Endothelial cell of umbilical vein (primary cell): ENCODE measurements at regions not wholly inside any gene's neighbourhood (a gene's known extent, or its start where the extent isn't known, plus 50 kb on each side); places are given as distances from the start of the nearest gene placed in this dataset.

Experiments used
- BruUV-seq: library from RNA; stranded (reverse); fragments of 400-500 nt; replicated peaks from 2 replicates; lab custom pipeline; 2021; lab: Mats Ljungman, UMichigan
- CTCF ChIA-PET: fragments of 300-600, 350-600 bp; sonication (Branson Sonifier 250); formaldehyde crosslinking; loops from one replicate; lab custom pipeline; 2021; ENCODE audit warnings: antibody characterized with exemption, inconsistent platforms; lab: Charles Lee
- POLR2A ChIA-PET: fragments of 300-600, 350-600 bp; sonication (Branson Sonifier 250); formaldehyde crosslinking; loops from one replicate; lab custom pipeline; 2021; ENCODE audit warnings: antibody characterized with exemption, inconsistent platforms; lab: Charles Lee
- DNase-seq: peaks from one replicate; pipeline ENCODE4 v3.0.0-alpha.2; 2011; ENCODE audit warnings: low read depth, low spot score
- FAIRE-seq: peaks from 2 replicates; lab custom pipeline; 2011; peaks lifted over from hg19 to GRCh38; lab: Jason Lieb, UNC
- H2AFZ ChIP-seq: 2 replicates; pipeline ENCODE4 v1.6.0; 2012; ENCODE audit warnings: low read depth, low read length, control low read depth, inconsistent platforms
- H3K27ac ChIP-seq: 2 replicates; pipeline ENCODE4 v1.5.1; 2011; ENCODE audit warnings: low read depth, mild to moderate bottlenecking, control low read depth, low read length, moderate library complexity; ENCODE audit not compliant: insufficient read depth
- H3K27me3 ChIP-seq, 2 experiments: 2 replicates each; pipeline versions ENCODE4 v1.6.0 to v1.6.1; 2011; ENCODE audit warnings: low read length in 2 of 2, mixed read lengths in 1 of 2; ENCODE audit not compliant: control insufficient read depth in 2 of 2, insufficient read depth in 2 of 2
- H3K36me3 ChIP-seq, 2 experiments: 2 replicates in 1 of 2; 3 replicates in 1 of 2; pipeline ENCODE4 v1.5.1; 2011; ENCODE audit warnings: low read length in 2 of 2, mild to moderate bottlenecking in 1 of 2, moderate library complexity in 1 of 2; ENCODE audit not compliant: control insufficient read depth in 2 of 2, insufficient read depth in 2 of 2; ENCODE audit errors: extremely low read depth in 1 of 2
- H3K4me1 ChIP-seq: 3 replicates; pipeline ENCODE4 v1.5.1; 2011; ENCODE audit warnings: mild to moderate bottlenecking, low read length; ENCODE audit not compliant: control insufficient read depth, insufficient read depth; ENCODE audit errors: extremely low read depth
- H3K4me2 ChIP-seq: 2 replicates; pipeline ENCODE4 v1.6.1; 2011; ENCODE audit warnings: low read length, control low read depth, mixed read lengths; ENCODE audit not compliant: insufficient read depth
- H3K4me3 ChIP-seq, 3 experiments: fragments of 200-600 bp in 1 of 3; sonication (generic), shearing (Covaris generic) in 1 of 3; replicated peaks in 1 of 3; 2 replicates each; pipeline ENCODE4 v1.5.1; 2011 to 2016; ENCODE audit warnings: control low read depth in 3 of 3, low read length in 3 of 3, mild to moderate bottlenecking in 2 of 3, inconsistent platforms in 1 of 3, low read depth in 1 of 3, moderate library complexity in 1 of 3; ENCODE audit not compliant: insufficient read depth in 1 of 3
- H3K79me2 ChIP-seq: 2 replicates; pipeline ENCODE4 v1.6.0; 2012; ENCODE audit warnings: low read length, inconsistent platforms; ENCODE audit not compliant: control insufficient read depth, insufficient read depth
- H3K9ac ChIP-seq: replicated peaks from 2 replicates; pipeline ENCODE3; 2011; ENCODE audit warnings: low read length, control low read depth; ENCODE audit not compliant: insufficient read depth; ENCODE audit errors: extremely low read depth
- H3K9me1 ChIP-seq: replicated peaks from 3 replicates; pipeline ENCODE4 v1.6.0; 2011; ENCODE audit warnings: mild to moderate bottlenecking, low read length; ENCODE audit not compliant: control insufficient read depth, insufficient read depth; ENCODE audit errors: extremely low read depth
- H3K9me3 ChIP-seq: replicated peaks from 2 replicates; pipeline ENCODE4 v1.5.1; 2012; ENCODE audit warnings: low read length, inconsistent platforms; ENCODE audit not compliant: control insufficient read depth, insufficient read depth
- H4K20me1 ChIP-seq: replicated peaks from 2 replicates; pipeline ENCODE3; 2011; ENCODE audit warnings: mild to moderate bottlenecking, low read length; ENCODE audit not compliant: control insufficient read depth, insufficient read depth; ENCODE audit errors: extremely low read depth
- EZH2 ChIP-seq: IDR thresholded peaks from 2 replicates; pipeline ENCODE4 v1.6.1; 2012; ENCODE audit warnings: borderline replicate concordance, low read depth, mild to moderate bottlenecking, moderate library complexity, low read length, inconsistent platforms; ENCODE audit not compliant: severe bottlenecking
- FOS ChIP-seq: IDR thresholded peaks from 2 replicates; pipeline ENCODE4 v1.6.1; 2011; ENCODE audit warnings: mild to moderate bottlenecking, low read length, moderate library complexity, borderline replicate concordance; ENCODE audit not compliant: insufficient read depth
- GATA2 ChIP-seq: IDR thresholded peaks from 2 replicates; pipeline ENCODE4 v1.7.0; 2011; ENCODE audit warnings: low read depth, mild to moderate bottlenecking, moderate library complexity, mixed read lengths, low read length; ENCODE audit not compliant: insufficient read length, insufficient read depth
- JUN ChIP-seq: IDR thresholded peaks from 2 replicates; pipeline ENCODE4 v1.6.1; 2011; ENCODE audit warnings: borderline replicate concordance, low read depth; ENCODE audit not compliant: insufficient read length, insufficient read depth
- MYC ChIP-seq: IDR thresholded peaks from one replicate; pipeline ENCODE4 v1.6.1; 2011; ENCODE audit warnings: mild to moderate bottlenecking, low read depth, low read length
- POLR2A ChIP-seq: IDR thresholded peaks from 2 replicates; pipeline ENCODE4 v1.6.1; 2012; ENCODE audit warnings: low read depth, mild to moderate bottlenecking, control low read depth, low read length
- POLR2AphosphoS5 ChIP-seq: IDR thresholded peaks from 2 replicates; pipeline ENCODE4 v1.6.1; 2012; ENCODE audit warnings: low read depth, mild to moderate bottlenecking, control low read depth, low read length, moderate library complexity; ENCODE audit not compliant: insufficient read depth
- dilution Hi-C: fragments of 300-500 bp; cut with MboI; formaldehyde crosslinking; loops from one replicate; pipeline ENCODE4 v1.15.0; 2019; ENCODE audit warnings: low sequenced_read_pairs; ENCODE audit not compliant: extremely low pct_ligation_motif_present
- intact Hi-C: fragments of 100-400 bp; cut with micrococcal nuclease; formaldehyde crosslinking; loops from one replicate; pipeline ENCODE4 v1.10.0; 2022
- TF ChIP-seq, protein P1 (sequence below): IDR thresholded peaks from 2 replicates; pipeline ENCODE4 v1.6.1; 2011; ENCODE audit not compliant: insufficient read depth, insufficient read length
- TF ChIP-seq, protein P2 (sequence below), 2 donors: IDR thresholded peaks; 1 replicate in 1 of 2; 2 replicates in 1 of 2; pipeline ENCODE4 v1.5.1; 2011; ENCODE audit warnings: low read length in 2 of 2, mild to moderate bottlenecking in 2 of 2, moderate library complexity in 2 of 2, control low read depth in 1 of 2, inconsistent platforms in 1 of 2, low read depth in 1 of 2; ENCODE audit not compliant: insufficient read depth in 1 of 2; ENCODE audit errors: extremely low read depth in 1 of 2

DNA sequence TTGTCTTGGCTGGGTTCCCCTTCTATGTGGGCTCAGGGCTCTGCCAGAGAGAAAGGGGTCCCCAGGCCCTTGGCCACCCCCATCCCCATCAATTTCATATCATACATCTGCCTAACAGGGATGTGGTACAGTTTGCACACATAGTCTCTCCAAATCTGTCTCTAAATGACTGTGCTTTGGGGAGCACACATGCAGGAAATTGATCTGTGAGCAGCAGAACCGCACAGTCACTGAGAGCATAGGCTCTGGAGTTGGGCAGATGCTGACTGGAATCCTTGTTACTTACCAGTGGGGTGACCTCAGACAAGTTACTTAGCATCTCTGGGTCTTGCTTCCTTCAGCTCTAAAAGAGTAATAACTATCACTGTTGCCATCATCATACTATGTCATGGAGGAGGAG is 273.9 kb downstream of the ABHD5 start:
- no peak for DNase-seq
- BruUV-seq: no TSS peak
- Histone ChIP-seq H3K36me3 (no peaks in the 10 kb centered on the region), H3K79me2 (no peaks in the 10 kb centered on the region), H3K4me3 (no peak overlapping the region), H3K9me3 (no peaks in the 10 kb centered on the region), H3K27ac (no peak overlapping the region), H3K27me3 (peaks cover 0 to 2% of the 10 kb centered on the region in 2 experiments), H4K20me1 (no peaks in the 10 kb centered on the region), H3K9ac (no peak overlapping the region), H3K9me1 (no peaks in the 10 kb centered on the region), H3K4me1 (no peaks in the 10 kb centered on the region), H2AFZ (no peak overlapping the region), H3K4me2 (no peak overlapping the region)
- no peak for FAIRE-seq
- intact Hi-C loops (no loop called here), dilution Hi-C loops (no loop called here)
- TF ChIP-seq, protein P1, sequence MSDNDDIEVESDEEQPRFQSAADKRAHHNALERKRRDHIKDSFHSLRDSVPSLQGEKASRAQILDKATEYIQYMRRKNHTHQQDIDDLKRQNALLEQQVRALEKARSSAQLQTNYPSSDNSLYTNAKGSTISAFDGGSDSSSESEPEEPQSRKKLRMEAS: no peak
- no peak for TF ChIP-seq POLR2A
- no peak for TF ChIP-seq GATA2
- no peak for TF ChIP-seq POLR2AphosphoS5
- no peak for TF ChIP-seq MYC
- TF ChIP-seq JUN: no peak
- TF ChIP-seq, protein P2, sequence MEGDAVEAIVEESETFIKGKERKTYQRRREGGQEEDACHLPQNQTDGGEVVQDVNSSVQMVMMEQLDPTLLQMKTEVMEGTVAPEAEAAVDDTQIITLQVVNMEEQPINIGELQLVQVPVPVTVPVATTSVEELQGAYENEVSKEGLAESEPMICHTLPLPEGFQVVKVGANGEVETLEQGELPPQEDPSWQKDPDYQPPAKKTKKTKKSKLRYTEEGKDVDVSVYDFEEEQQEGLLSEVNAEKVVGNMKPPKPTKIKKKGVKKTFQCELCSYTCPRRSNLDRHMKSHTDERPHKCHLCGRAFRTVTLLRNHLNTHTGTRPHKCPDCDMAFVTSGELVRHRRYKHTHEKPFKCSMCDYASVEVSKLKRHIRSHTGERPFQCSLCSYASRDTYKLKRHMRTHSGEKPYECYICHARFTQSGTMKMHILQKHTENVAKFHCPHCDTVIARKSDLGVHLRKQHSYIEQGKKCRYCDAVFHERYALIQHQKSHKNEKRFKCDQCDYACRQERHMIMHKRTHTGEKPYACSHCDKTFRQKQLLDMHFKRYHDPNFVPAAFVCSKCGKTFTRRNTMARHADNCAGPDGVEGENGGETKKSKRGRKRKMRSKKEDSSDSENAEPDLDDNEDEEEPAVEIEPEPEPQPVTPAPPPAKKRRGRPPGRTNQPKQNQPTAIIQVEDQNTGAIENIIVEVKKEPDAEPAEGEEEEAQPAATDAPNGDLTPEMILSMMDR (IDR thresholded peaks at IDR 0.05; ENCODE audit: extremely low read depth in 1 of 2, insufficient read depth in 1 of 2, low read depth in 1 of 2, low read length in 2 of 2): no peak
- no peak for TF ChIP-seq EZH2
- TF ChIP-seq FOS: no peak
- ChIA-PET CTCF (no interaction called here), POLR2A (no interaction called here)
